ENCODE measurements at regions not wholly inside any gene's neighbourhood (a gene's known extent, or its start where the extent isn't known, plus 50 kb on each side); places are given as distances from the start of the nearest gene placed in this dataset.

GRCh38 chr2:38171208-38171855 lies 95.4 kb upstream of the CYP1B1 start:
- no peak overlapping the region for H2AFZ ChIP-seq (ENCODE audit: low read length)
- ChIA-PET POLR2A (interaction anchor here (1.1 kb wide), 1 partner anchor 10 kb away, joined by 3 read pairs; no protein-coding TSS in a partner anchor), CTCF (ENCODE audit: unreplicated experiment) (no interaction called here)
- H4K20me1 ChIP-seq (ENCODE audit: insufficient read depth, low read length), result no peaks in the 10 kb centered on the region
- H3K9me2 ChIP-seq (ENCODE audit: insufficient read depth, low read length), result no peaks in the 10 kb centered on the region
- H3K4me1 ChIP-seq (ENCODE audit: insufficient read depth, low read length, poor library complexity, severe bottlenecking), result no peaks in the 10 kb centered on the region
- H3K9me3 ChIP-seq (ENCODE audit: low read length), result no peaks in the 10 kb centered on the region
- intact Hi-C loops (cut with micrococcal nuclease; ENCODE audit: unreplicated experiment), result no loop called here
- H3K79me2 ChIP-seq (ENCODE audit: insufficient read depth, low read depth, low read length), result no peaks in the 10 kb centered on the region
- no peaks in the 10 kb centered on the region for H3K36me3 ChIP-seq (ENCODE audit: insufficient read depth, low read length)
- TF ChIP-seq, protein P1, sequence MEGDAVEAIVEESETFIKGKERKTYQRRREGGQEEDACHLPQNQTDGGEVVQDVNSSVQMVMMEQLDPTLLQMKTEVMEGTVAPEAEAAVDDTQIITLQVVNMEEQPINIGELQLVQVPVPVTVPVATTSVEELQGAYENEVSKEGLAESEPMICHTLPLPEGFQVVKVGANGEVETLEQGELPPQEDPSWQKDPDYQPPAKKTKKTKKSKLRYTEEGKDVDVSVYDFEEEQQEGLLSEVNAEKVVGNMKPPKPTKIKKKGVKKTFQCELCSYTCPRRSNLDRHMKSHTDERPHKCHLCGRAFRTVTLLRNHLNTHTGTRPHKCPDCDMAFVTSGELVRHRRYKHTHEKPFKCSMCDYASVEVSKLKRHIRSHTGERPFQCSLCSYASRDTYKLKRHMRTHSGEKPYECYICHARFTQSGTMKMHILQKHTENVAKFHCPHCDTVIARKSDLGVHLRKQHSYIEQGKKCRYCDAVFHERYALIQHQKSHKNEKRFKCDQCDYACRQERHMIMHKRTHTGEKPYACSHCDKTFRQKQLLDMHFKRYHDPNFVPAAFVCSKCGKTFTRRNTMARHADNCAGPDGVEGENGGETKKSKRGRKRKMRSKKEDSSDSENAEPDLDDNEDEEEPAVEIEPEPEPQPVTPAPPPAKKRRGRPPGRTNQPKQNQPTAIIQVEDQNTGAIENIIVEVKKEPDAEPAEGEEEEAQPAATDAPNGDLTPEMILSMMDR (conservative IDR thresholded peaks at IDR 0.05; ENCODE audit: low read length), result no peak
- TF ChIP-seq EZH2phosphoT487 (IDR thresholded peaks at IDR 0.05; ENCODE audit: borderline replicate concordance, low read depth, low read length), result no peak
- H3K4me3 ChIP-seq (ENCODE audit: low read depth, low read length, poor library complexity, severe bottlenecking), result no peak overlapping the region
- DNase-seq (ENCODE audit: low spot score), result no peak
- H3K4me2 ChIP-seq (ENCODE audit: low read length), result no peak overlapping the region
- no peak overlapping the region for H3K27ac ChIP-seq (ENCODE audit: low read depth, low read length, poor library complexity, severe bottlenecking)
- BruUV-seq (replicated peaks), result no TSS peak

DNA sequence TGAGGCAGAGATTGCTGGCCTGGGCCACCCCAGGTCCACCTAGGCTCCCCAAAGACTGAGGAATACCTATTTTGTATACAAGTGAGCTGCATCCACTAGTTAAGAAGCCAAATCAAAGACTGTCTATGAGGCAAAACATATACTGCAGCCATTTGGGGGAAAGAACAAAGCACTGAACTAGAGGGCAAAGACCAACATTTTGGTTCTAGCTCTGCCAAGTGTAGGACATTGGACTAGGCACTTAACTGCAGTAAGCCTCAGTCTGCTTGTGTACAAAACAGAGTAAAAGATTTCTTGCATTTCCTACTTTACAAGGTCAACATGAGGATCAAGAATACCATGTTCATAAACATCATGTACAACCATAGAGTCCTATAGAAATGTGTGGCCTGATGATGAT lies 94.8 kb upstream of the CYP1B1 start:
- Histone ChIP-seq H3K4me3 (ENCODE audit: low read depth, low read length, poor library complexity, severe bottlenecking) (no peak overlapping the region), H4K20me1 (ENCODE audit: insufficient read depth, low read length) (no peaks in the 10 kb centered on the region), H3K79me2 (ENCODE audit: insufficient read depth, low read depth, low read length) (no peaks in the 10 kb centered on the region), H3K27ac (ENCODE audit: low read depth, low read length, poor library complexity, severe bottlenecking) (no peak overlapping the region), H3K36me3 (ENCODE audit: insufficient read depth, low read length) (no peaks in the 10 kb centered on the region), H3K4me1 (ENCODE audit: insufficient read depth, low read length, poor library complexity, severe bottlenecking) (no peaks in the 10 kb centered on the region), H3K9me2 (ENCODE audit: insufficient read depth, low read length) (no peaks in the 10 kb centered on the region), H3K9me3 (ENCODE audit: low read length) (no peaks in the 10 kb centered on the region), H3K4me2 (ENCODE audit: low read length) (no peak overlapping the region), H2AFZ (ENCODE audit: low read length) (no peak overlapping the region)
- POLR2A ChIA-PET, result no interaction called here
- CTCF ChIA-PET (ENCODE audit: unreplicated experiment), result no interaction called here
- TF ChIP-seq, protein P1 (conservative IDR thresholded peaks at IDR 0.05; ENCODE audit: low read length), result no peak
- no peak for TF ChIP-seq EZH2phosphoT487 (IDR thresholded peaks at IDR 0.05; ENCODE audit: borderline replicate concordance, low read depth, low read length)
- BruUV-seq (replicated peaks), result no TSS peak
- intact Hi-C loops (cut with micrococcal nuclease; ENCODE audit: unreplicated experiment), result no loop called here
- DNase-seq (ENCODE audit: low spot score), result no peak

DNA sequence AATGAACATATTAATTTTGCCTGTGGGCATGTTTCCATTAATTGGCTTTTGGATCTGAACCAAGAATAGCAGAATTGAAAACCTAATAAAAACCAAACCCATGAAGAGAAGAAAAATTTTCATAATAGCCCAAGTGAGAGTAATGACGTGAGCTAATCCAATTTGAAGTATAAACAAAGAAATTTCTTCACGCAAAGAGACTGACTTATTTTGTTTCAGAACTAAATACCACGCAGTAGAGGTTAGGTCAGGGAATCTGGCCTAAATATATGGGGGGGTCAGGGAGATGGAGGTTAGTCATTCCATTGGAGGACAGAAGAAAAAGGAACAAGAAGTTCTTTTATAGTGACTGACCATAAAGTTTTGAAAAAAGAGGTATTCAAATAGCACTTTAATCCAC lies 94.1 kb upstream of the CYP1B1 start:
- ChIA-PET CTCF (ENCODE audit: unreplicated experiment) (no interaction called here), POLR2A (no interaction called here)
- BruUV-seq (replicated peaks), result no TSS peak
- no peak for DNase-seq (ENCODE audit: low spot score)
- Histone ChIP-seq H3K4me1 (ENCODE audit: insufficient read depth, low read length, poor library complexity, severe bottlenecking) (no peaks in the 10 kb centered on the region), H3K4me3 (ENCODE audit: low read depth, low read length, poor library complexity, severe bottlenecking) (no peak overlapping the region), H3K9me3 (ENCODE audit: low read length) (no peaks in the 10 kb centered on the region), H2AFZ (ENCODE audit: low read length) (no peak overlapping the region), H4K20me1 (ENCODE audit: insufficient read depth, low read length) (no peaks in the 10 kb centered on the region), H3K27ac (ENCODE audit: low read depth, low read length, poor library complexity, severe bottlenecking) (no peak overlapping the region), H3K36me3 (ENCODE audit: insufficient read depth, low read length) (no peaks in the 10 kb centered on the region), H3K79me2 (ENCODE audit: insufficient read depth, low read depth, low read length) (no peaks in the 10 kb centered on the region), H3K4me2 (ENCODE audit: low read length) (no peak overlapping the region), H3K9me2 (ENCODE audit: insufficient read depth, low read length) (no peaks in the 10 kb centered on the region)
- no peak for TF ChIP-seq EZH2phosphoT487 (IDR thresholded peaks at IDR 0.05; ENCODE audit: borderline replicate concordance, low read depth, low read length)
- TF ChIP-seq, protein P1 (conservative IDR thresholded peaks at IDR 0.05; ENCODE audit: low read length), result no peak
- intact Hi-C loops (cut with micrococcal nuclease; ENCODE audit: unreplicated experiment), result no loop called here
